K562 (cell line): ENCODE measurements at regions not wholly inside any gene's neighbourhood (a gene's known extent, or its start where the extent isn't known, plus 50 kb on each side); places are given as distances from the start of the nearest gene placed in this dataset.
"Not testable (repeated sequence)": the region's sequence is repeated elsewhere in the genome, so short reads cannot be mapped to it uniquely, and the experiment has no call there.

Experiments used
- ATAC-seq: fragments of 200-7000 bp; cut with Tn5 transposase; 3 replicates; pipeline ENCODE4 v1.9.1; 2020; ENCODE audit warnings: moderate library complexity
- BruUV-seq: library from RNA; stranded (reverse); fragments of 400-500 nt; replicated peaks from 2 replicates; lab custom pipeline; 2021; lab: Mats Ljungman, UMichigan
- CTCF ChIA-PET: fragments of 300-600 bp; formaldehyde crosslinking; extraction: SDS; loops from one replicate; lab custom pipeline; 2021; ENCODE audit warnings: low intra/inter-chr PET ratio; lab: Yijun Ruan, JAX
- POLR2A ChIA-PET: fragments of 300-600, 350-650 bp; sonication (Branson Sonifier 250); formaldehyde crosslinking; extraction: SDS; loops from one replicate; lab custom pipeline; 2021; ENCODE audit warnings: antibody characterized with exemption, inconsistent platforms; lab: Yijun Ruan, JAX
- DNase-seq, 4 experiments: peaks; one replicate each; pipeline versions ENCODE4 v3.0.0 to v3.0.0-alpha.2; 2011 to 2018; ENCODE audit warnings: low spot score in 3 of 4, mixed read lengths in 3 of 4; ENCODE audit errors: extremely low read depth in 1 of 4
- FAIRE-seq: peaks from 2 replicates; lab custom pipeline; 2011; peaks lifted over from hg19 to GRCh38; lab: Jason Lieb, UNC
- H2AFZ ChIP-seq: 2 replicates; pipeline ENCODE4 v1.6.0; 2011; ENCODE audit warnings: low read depth, low read length, control low read depth, inconsistent platforms
- H3K27ac ChIP-seq: fragments of 200-600 bp; 3 replicates; pipeline ENCODE4 v1.8.0; 2011; ENCODE audit warnings: low read depth, mild to moderate bottlenecking, control low read depth, inconsistent platforms, low read length, moderate library complexity, mixed read lengths; ENCODE audit errors: extremely low read depth
- H3K27me3 ChIP-seq, 2 experiments: fragments of 300-600 bp in 1 of 2; 2 replicates in 1 of 2; 3 replicates in 1 of 2; pipeline versions ENCODE4 v1.6.0 to v1.8.0; 2011; ENCODE audit warnings: inconsistent platforms in 2 of 2, low read length in 2 of 2, mild to moderate bottlenecking in 1 of 2, mixed read lengths in 1 of 2, moderate library complexity in 1 of 2; ENCODE audit not compliant: control insufficient read depth in 2 of 2, insufficient read depth in 2 of 2
- H3K36me3 ChIP-seq: fragments of 300-600 bp; 3 replicates; pipeline ENCODE4 v1.8.0; 2011; ENCODE audit warnings: mild to moderate bottlenecking, low read length, inconsistent platforms; ENCODE audit not compliant: control insufficient read depth, insufficient read depth
- H3K4me1 ChIP-seq, 2 experiments: fragments of 200-600 bp in 1 of 2; replicated peaks in 1 of 2; 2 replicates in 1 of 2; 3 replicates in 1 of 2; pipeline versions ENCODE4 v1.5.1 to v1.8.0; 2011; ENCODE audit warnings: inconsistent platforms in 2 of 2, low read length in 2 of 2, mild to moderate bottlenecking in 1 of 2, mixed read lengths in 1 of 2, moderate library complexity in 1 of 2; ENCODE audit not compliant: control insufficient read depth in 2 of 2, insufficient read depth in 2 of 2
- H3K4me2 ChIP-seq: 2 replicates; pipeline ENCODE4 v1.6.1; 2011; ENCODE audit warnings: low read length, control low read depth, inconsistent platforms, mixed read lengths; ENCODE audit not compliant: insufficient read depth
- H3K4me3 ChIP-seq: fragments of 200-600 bp; sonication (generic), shearing (Covaris generic); 2 replicates; pipeline ENCODE4 v1.5.1; 2016; ENCODE audit warnings: control low read depth, inconsistent platforms
- H3K79me2 ChIP-seq: fragments of 200-600 bp; 3 replicates; pipeline ENCODE4 v1.8.0; 2011; ENCODE audit warnings: low read length, inconsistent platforms; ENCODE audit not compliant: control insufficient read depth, insufficient read depth
- H3K9ac ChIP-seq, 2 experiments: 2 replicates each; pipeline versions ENCODE4 v1.6.0 to v1.6.1; 2011; ENCODE audit warnings: low read depth in 2 of 2, low read length in 2 of 2, control low read depth in 1 of 2, inconsistent platforms in 1 of 2, mild to moderate bottlenecking in 1 of 2, mixed read lengths in 1 of 2; ENCODE audit not compliant: insufficient read depth in 1 of 2
- H3K9me1 ChIP-seq: one replicate; pipeline ENCODE4 v1.6.0; 2011; ENCODE audit warnings: inconsistent platforms, mild to moderate bottlenecking, low read length, moderate library complexity; ENCODE audit not compliant: control insufficient read depth, insufficient read depth
- H3K9me3 ChIP-seq: replicated peaks from 2 replicates; pipeline ENCODE4 v1.5.1; 2011; ENCODE audit warnings: low read depth, low read length, inconsistent platforms; ENCODE audit not compliant: control insufficient read depth, insufficient read depth
- H4K20me1 ChIP-seq: replicated peaks from 2 replicates; pipeline ENCODE4 v1.6.1; 2011; ENCODE audit warnings: low read length, inconsistent platforms, mixed read lengths; ENCODE audit not compliant: control insufficient read depth, insufficient read depth
- HDAC1 ChIP-seq, 2 experiments: fragments of 450-650 bp; IDR thresholded peaks; 2 replicates each; pipeline ENCODE4 v1.6.1; 2016 to 2017; ENCODE audit warnings: inconsistent platforms in 1 of 2, mild to moderate bottlenecking in 1 of 2, moderate library complexity in 1 of 2
- WGBS: fragments of 100-300 bp; shearing (Covaris generic); methylation state at CpG from one replicate; pipeline ENCODE4 v1.1.6; 2016; ENCODE audit warnings: low coverage, mixed read lengths; ENCODE audit not compliant: insufficient coverage; ENCODE audit errors: missing lambda C conversion rate; 5-methylcytosine and 5-hydroxymethylcytosine counted together
- in situ Hi-C: fragments of 300-500 bp; cut with MboI; formaldehyde crosslinking; loops from 4 replicates; pipeline ENCODE4 v1.15.0; 2018; ENCODE audit warnings: inconsistent platforms, mixed read lengths
- intact Hi-C: fragments of 100-400 bp; cut with micrococcal nuclease; formaldehyde crosslinking; loops from 2 replicates; pipeline ENCODE4 v1.14.2; 2022
- TF ChIP-seq, protein P1 (sequence below): fragments of 450-650 bp; formaldehyde crosslinking; IDR thresholded peaks from 2 replicates; pipeline ENCODE4 v1.4.0; 2022; ENCODE audit warnings: missing genetic modification characterization
- TF ChIP-seq, protein P2 (sequence below), 2 experiments: fragments of 450-650 bp; IDR thresholded peaks; 2 replicates each; pipeline ENCODE4 v1.6.1; 2018; ENCODE audit warnings: mild to moderate bottlenecking in 2 of 2, low read depth in 1 of 2; ENCODE audit not compliant: partially characterized antibody in 2 of 2
- TF ChIP-seq, protein P3 (sequence below): fragments of 450-650 bp; IDR thresholded peaks from 2 replicates; pipeline ENCODE4 v1.6.1; 2017; ENCODE audit warnings: mild to moderate bottlenecking, moderate library complexity
- TF ChIP-seq, protein P4 (sequence below): fragments of 450-650 bp; IDR thresholded peaks from 2 replicates; pipeline ENCODE4 v1.6.1; 2018; ENCODE audit warnings: mild to moderate bottlenecking, low read depth; ENCODE audit not compliant: partially characterized antibody

DNA sequence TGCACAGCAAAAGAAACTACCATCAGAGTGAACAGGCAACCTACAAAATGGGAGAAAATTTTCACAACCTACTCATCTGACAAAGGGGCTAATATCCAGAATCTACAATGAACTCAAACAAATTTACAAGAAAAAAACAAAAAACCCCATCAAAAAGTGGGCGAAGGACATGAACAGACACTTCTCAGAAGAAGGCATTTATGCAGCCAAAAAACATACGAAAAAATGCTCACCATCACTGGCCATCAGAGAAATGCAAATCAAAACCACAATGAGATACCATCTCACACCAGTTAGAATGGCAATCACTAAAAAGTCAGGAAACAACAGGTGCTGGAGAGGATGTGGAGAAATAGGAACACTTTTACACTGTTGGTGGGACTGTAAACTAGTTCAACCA lies 83.8 kb upstream of the VPREB1 start:
- H3K36me3 ChIP-seq, POLR2A ChIA-PET, H3K79me2 ChIP-seq, H3K9me3 ChIP-seq, H2AFZ ChIP-seq, H3K4me1 ChIP-seq, H3K9ac ChIP-seq, CTCF ChIA-PET, ATAC-seq, H3K27ac ChIP-seq, H3K4me2 ChIP-seq, DNase-seq, intact Hi-C loops, H3K9me1 ChIP-seq, H3K4me3 ChIP-seq, H4K20me1 ChIP-seq, BruUV-seq, FAIRE-seq: not testable (repeated sequence)
- peaks cover 0 to 21% of the 10 kb centered on the region in 2 experiments; a peak in 2 of 5 replicates for H3K27me3 ChIP-seq
- TF ChIP-seq, protein P1, sequence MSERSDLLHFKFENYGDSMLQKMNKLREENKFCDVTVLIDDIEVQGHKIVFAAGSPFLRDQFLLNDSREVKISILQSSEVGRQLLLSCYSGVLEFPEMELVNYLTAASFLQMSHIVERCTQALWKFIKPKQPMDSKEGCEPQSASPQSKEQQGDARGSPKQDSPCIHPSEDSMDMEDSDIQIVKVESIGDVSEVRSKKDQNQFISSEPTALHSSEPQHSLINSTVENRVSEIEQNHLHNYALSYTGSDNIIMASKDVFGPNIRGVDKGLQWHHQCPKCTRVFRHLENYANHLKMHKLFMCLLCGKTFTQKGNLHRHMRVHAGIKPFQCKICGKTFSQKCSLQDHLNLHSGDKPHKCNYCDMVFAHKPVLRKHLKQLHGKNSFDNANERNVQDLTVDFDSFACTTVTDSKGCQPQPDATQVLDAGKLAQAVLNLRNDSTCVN, result 0 out of 2 replicates have a peak, but pooled peaks have one; percentile 6
- TF ChIP-seq, protein P2, sequence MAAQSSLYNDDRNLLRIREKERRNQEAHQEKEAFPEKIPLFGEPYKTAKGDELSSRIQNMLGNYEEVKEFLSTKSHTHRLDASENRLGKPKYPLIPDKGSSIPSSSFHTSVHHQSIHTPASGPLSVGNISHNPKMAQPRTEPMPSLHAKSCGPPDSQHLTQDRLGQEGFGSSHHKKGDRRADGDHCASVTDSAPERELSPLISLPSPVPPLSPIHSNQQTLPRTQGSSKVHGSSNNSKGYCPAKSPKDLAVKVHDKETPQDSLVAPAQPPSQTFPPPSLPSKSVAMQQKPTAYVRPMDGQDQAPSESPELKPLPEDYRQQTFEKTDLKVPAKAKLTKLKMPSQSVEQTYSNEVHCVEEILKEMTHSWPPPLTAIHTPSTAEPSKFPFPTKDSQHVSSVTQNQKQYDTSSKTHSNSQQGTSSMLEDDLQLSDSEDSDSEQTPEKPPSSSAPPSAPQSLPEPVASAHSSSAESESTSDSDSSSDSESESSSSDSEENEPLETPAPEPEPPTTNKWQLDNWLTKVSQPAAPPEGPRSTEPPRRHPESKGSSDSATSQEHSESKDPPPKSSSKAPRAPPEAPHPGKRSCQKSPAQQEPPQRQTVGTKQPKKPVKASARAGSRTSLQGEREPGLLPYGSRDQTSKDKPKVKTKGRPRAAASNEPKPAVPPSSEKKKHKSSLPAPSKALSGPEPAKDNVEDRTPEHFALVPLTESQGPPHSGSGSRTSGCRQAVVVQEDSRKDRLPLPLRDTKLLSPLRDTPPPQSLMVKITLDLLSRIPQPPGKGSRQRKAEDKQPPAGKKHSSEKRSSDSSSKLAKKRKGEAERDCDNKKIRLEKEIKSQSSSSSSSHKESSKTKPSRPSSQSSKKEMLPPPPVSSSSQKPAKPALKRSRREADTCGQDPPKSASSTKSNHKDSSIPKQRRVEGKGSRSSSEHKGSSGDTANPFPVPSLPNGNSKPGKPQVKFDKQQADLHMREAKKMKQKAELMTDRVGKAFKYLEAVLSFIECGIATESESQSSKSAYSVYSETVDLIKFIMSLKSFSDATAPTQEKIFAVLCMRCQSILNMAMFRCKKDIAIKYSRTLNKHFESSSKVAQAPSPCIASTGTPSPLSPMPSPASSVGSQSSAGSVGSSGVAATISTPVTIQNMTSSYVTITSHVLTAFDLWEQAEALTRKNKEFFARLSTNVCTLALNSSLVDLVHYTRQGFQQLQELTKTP (IDR thresholded peaks at IDR 0.05; ENCODE audit: low read depth in 1 of 2, partially characterized antibody in 2 of 2), result peak in 1 of 2 experiments; percentile 99
- TF ChIP-seq HDAC1 (IDR thresholded peaks at IDR 0.05), result 0 out of 4 replicates have a peak, but pooled peaks of 1 of the 2 experiments have one; percentile 17
- TF ChIP-seq, protein P3, sequence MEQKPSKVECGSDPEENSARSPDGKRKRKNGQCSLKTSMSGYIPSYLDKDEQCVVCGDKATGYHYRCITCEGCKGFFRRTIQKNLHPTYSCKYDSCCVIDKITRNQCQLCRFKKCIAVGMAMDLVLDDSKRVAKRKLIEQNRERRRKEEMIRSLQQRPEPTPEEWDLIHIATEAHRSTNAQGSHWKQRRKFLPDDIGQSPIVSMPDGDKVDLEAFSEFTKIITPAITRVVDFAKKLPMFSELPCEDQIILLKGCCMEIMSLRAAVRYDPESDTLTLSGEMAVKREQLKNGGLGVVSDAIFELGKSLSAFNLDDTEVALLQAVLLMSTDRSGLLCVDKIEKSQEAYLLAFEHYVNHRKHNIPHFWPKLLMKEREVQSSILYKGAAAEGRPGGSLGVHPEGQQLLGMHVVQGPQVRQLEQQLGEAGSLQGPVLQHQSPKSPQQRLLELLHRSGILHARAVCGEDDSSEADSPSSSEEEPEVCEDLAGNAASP, result peak; percentile 34; the same call in 1 of the 2 replicates
- TF ChIP-seq, protein P4, sequence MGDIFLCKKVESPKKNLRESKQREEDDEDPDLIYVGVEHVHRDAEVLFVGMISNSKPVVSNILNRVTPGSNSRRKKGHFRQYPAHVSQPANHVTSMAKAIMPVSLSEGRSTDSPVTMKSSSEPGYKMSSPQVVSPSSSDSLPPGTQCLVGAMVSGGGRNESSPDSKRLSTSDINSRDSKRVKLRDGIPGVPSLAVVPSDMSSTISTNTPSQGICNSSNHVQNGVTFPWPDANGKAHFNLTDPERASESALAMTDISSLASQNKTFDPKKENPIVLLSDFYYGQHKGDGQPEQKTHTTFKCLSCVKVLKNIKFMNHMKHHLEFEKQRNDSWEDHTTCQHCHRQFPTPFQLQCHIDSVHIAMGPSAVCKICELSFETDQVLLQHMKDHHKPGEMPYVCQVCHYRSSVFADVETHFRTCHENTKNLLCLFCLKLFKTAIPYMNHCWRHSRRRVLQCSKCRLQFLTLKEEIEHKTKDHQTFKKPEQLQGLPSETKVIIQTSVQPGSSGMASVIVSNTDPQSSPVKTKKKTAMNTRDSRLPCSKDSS, result peak; percentile 55
- in situ Hi-C loops, result loop anchor here (5.0 kb wide), 1 partner anchor 48 kb away; no protein-coding TSS in a partner anchor
- WGBS, result 4% methylated on average over 2 of the region's 2 CpGs
